ENCODE measurements at regions not wholly inside any gene's neighbourhood (a gene's known extent, or its start where the extent isn't known, plus 50 kb on each side); places are given as distances from the start of the nearest gene placed in this dataset.

GRCh38 chr3:152050903-152051302 is 177.5 kb downstream of the SUCNR1 start:
- ATAC-seq = no peak
- Histone ChIP-seq H3K4me1 (ENCODE audit: control insufficient read depth, insufficient read depth, low read length) (no peaks in the 10 kb centered on the region), H3K4me3 (ENCODE audit: low read depth in 2 of 2, low read length in 2 of 2) (no peak overlapping the region), H3K36me3 (ENCODE audit: control insufficient read depth, insufficient read depth, low read length) (no peaks in the 10 kb centered on the region), H3K9me3 (ENCODE audit: control insufficient read depth, insufficient read depth, low read depth, low read length) (no peaks in the 10 kb centered on the region), H3K27me3 (ENCODE audit: control insufficient read depth, insufficient read depth, low read length) (no peaks in the 10 kb centered on the region), H3K27ac (ENCODE audit: low read length) (no peak overlapping the region)
- DNase-seq (ENCODE audit: low read depth, low spot score) = no peak
- TF ChIP-seq TCF7L2 (IDR thresholded peaks at IDR 0.05; ENCODE audit: low read depth, low read length) = no peak
- no peak for TF ChIP-seq POLR2AphosphoS5 (IDR thresholded peaks at IDR 0.05; ENCODE audit: low read depth, low read length)
- TF ChIP-seq SIN3A (IDR thresholded peaks at IDR 0.05; ENCODE audit: borderline replicate concordance, insufficient read depth, low read depth, low read length) = no peak
- TF ChIP-seq CTCF (IDR thresholded peaks at IDR 0.05) = no peak
- TF ChIP-seq REST (IDR thresholded peaks at IDR 0.05; ENCODE audit: insufficient read depth in 1 of 2, low read depth in 2 of 2, low read length in 1 of 2) = no peak
- ChIA-PET POLR2A (no interaction called here), CTCF (no interaction called here)
- in situ Hi-C loops (cut with HindIII; ENCODE audit: low pct_unique_long_range_greater_than_20kb, low sequenced_read_pairs) = no loop called here
- BruUV-seq (replicated peaks) = no TSS peak
- intact Hi-C loops (cut with micrococcal nuclease; ENCODE audit: unreplicated experiment) = no loop called here

GRCh38 chr3:152051501-152052404 is 178.3 kb downstream of the SUCNR1 start:
- ATAC-seq = no peak
- Histone ChIP-seq H3K27me3 (ENCODE audit: control insufficient read depth, insufficient read depth, low read length) (no peaks in the 10 kb centered on the region), H3K4me3 (ENCODE audit: low read depth in 2 of 2, low read length in 2 of 2) (no peak overlapping the region), H3K36me3 (ENCODE audit: control insufficient read depth, insufficient read depth, low read length) (no peaks in the 10 kb centered on the region), H3K27ac (ENCODE audit: low read length) (no peak overlapping the region), H3K4me1 (ENCODE audit: control insufficient read depth, insufficient read depth, low read length) (no peaks in the 10 kb centered on the region), H3K9me3 (ENCODE audit: control insufficient read depth, insufficient read depth, low read depth, low read length) (no peaks in the 10 kb centered on the region)
- no peak for TF ChIP-seq SIN3A (IDR thresholded peaks at IDR 0.05; ENCODE audit: borderline replicate concordance, insufficient read depth, low read depth, low read length)
- no peak for TF ChIP-seq CTCF (IDR thresholded peaks at IDR 0.05)
- TF ChIP-seq POLR2AphosphoS5 (IDR thresholded peaks at IDR 0.05; ENCODE audit: low read depth, low read length) = no peak
- TF ChIP-seq TCF7L2 (IDR thresholded peaks at IDR 0.05; ENCODE audit: low read depth, low read length) = no peak
- no peak for TF ChIP-seq REST (IDR thresholded peaks at IDR 0.05; ENCODE audit: insufficient read depth in 1 of 2, low read depth in 2 of 2, low read length in 1 of 2)
- intact Hi-C loops (cut with micrococcal nuclease; ENCODE audit: unreplicated experiment) = no loop called here
- no TSS peak for BruUV-seq (replicated peaks)
- in situ Hi-C loops (cut with HindIII; ENCODE audit: low pct_unique_long_range_greater_than_20kb, low sequenced_read_pairs) = no loop called here
- ChIA-PET CTCF (no interaction called here), POLR2A (no interaction called here)
- no peak for DNase-seq (ENCODE audit: low read depth, low spot score)
